GM19351 (cell line): ENCODE measurements at regions not wholly inside any gene's neighbourhood (a gene's known extent, or its start where the extent isn't known, plus 50 kb on each side); places are given as distances from the start of the nearest gene placed in this dataset.
"Not testable (repeated sequence)": the region's sequence is repeated elsewhere in the genome, so short reads cannot be mapped to it uniquely, and the experiment has no call there.

Source experiments
- ATAC-seq: cut with Tn5 transposase; IDR thresholded peaks from one replicate; pipeline ENCODE4 v1.9.1; 2021; ENCODE audit warnings: mild to moderate bottlenecking, moderate library complexity; ENCODE audit not compliant: unreplicated experiment

DNA sequence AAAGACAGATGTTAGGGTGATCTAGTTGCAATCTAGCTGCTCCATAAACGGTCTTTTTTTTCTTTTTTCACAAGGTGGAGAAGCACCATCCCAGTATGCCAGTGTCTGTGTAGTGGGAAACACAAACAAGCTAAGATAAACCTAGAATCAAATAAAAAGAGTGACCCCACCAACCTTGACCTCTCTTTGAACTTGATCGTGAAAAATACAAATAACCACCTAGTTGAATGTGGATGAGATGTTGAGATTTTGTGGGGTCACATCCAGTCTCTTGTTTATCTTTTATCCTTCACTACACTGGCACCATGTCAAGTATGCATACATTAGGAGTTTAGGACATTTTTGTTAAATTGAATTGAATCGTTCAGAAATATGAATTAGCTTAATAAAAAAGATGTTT, 194.6 kb upstream of the EYA4 start:
- ATAC-seq: no peak

DNA sequence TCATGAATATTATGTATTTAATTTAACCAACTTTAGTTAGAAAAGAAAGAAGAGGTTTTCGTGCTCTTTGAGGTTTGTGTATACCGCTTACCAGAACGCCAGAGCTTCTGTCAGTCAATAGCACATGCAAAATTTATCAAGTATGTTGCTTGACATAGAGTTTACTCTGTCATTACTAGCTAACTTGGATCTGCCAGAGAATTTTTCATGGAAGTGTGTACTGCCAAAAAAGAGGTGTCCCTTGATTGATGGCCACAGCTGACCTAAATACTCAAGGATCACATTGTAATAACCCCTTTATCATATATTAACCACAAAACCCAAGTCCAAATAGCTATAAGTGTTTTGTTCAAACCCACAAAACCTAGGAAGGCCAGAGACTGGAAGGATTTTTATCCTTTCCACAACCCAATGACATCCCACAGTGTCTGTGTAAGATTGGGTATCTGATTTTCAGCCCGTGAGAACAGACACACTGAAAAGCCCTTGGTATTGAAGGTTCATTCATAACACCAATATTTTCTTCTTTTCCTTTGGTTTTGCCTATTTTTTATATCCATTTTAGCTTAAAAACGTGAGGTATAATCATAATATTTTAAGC, 194.0 kb upstream of the EYA4 start:
- ATAC-seq: no peak

- no peak for ATAC-seq
Measured at GRCh38 chr6:133047706-133048105, 193.5 kb upstream of the EYA4 start.

GRCh38 chr6:133051240-133051639, 189.9 kb upstream of the EYA4 start:
- no peak for ATAC-seq

DNA sequence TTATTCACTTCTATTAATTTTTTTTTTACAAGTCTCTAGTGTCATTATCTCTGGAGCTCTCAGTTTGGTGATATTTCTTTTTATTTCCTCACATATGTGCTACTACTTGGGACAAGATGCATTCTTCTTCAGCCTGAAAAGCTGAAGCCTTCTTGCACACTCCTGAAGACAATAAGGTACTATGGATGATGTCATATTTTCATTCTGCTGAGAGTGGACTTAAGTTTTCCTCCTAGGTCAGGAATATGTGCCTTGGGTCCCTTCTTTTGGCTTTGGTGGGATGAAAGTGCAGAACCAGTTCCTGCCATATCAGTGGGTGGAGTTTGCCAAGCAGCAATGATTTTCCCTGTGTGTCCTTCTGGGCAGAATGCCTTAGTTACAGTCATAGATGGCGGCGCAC, 188.7 kb upstream of the EYA4 start:
- ATAC-seq: no peak

GRCh38 chr6:133055441-133055966, 185.7 kb upstream of the EYA4 start:
- no peak for ATAC-seq

DNA sequence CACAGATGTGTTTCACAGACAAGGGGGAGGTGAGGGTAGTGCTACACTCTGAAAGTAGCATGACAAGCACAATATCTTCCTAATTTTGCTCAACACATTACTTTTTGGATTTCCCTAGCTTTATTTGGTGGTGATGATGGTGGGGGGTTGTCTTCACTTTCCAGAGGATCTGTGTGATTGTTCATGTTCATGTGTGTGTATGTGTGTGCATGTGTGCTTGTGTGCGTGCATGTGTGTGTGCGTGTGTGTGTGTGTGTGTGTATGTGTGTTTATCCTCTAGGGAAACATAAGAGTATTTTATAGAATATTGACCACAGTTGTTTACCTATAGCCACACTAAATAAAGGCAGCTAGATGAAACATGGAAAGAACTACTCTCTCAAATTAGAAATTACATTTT, 183.8 kb upstream of the EYA4 start:
- no peak for ATAC-seq

DNA sequence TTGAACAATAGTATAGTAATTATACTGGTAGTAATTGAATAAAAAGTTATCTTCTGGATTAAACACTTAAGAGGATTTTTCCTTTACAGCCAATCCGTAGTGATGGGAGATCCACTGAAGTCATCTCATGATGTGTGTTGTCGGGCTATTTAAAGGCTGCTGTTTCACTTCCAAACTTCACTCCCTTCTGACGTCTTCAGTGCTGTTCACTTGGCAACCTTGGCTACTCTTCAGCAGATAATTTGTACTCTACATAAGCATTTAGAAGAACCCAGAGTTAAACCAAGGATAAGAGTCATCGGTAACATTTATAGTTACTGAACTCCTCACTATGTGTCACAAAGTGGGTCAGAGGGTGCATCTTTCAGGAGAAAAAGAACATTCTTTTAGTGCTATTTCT, 179.1 kb upstream of the EYA4 start:
- ATAC-seq: no peak

DNA sequence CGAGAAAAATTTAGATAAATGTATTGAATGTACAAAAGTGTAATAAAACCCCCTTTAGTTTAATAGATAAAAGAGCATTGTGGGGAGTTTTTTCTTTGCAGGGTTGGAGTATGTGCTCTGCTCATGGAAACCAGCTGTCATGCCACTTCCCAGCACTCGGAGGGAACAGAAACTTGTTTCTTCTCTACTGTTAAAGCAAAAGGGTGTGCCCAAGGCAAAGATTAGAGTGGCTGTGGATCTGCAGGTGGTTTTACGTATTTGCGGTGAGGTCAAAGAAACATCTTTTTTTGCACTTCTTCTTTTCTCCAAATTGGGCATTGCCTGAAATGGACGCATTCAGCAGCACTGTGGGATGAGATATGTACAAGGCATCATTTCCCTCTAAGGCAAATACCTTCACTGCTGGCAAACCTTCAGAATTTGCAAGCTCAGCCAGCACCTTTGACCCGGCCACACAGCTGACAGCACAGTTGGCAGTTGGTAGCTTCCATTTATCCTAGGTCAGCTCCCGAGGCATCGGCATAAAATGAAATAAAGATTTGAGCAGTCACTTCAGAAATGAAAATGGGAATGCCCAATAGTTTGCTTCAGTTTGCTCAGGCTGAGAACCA, 178.4 kb upstream of the EYA4 start:
- no peak for ATAC-seq

- no peak for ATAC-seq
Measured at GRCh38 chr6:133067960-133068359, 173.2 kb upstream of the EYA4 start.

GRCh38 chr6:133070410-133071043, 170.6 kb upstream of the EYA4 start:
- no peak for ATAC-seq

GRCh38 chr6:133079901-133080300, 161.3 kb upstream of the EYA4 start:
- no peak for ATAC-seq

DNA sequence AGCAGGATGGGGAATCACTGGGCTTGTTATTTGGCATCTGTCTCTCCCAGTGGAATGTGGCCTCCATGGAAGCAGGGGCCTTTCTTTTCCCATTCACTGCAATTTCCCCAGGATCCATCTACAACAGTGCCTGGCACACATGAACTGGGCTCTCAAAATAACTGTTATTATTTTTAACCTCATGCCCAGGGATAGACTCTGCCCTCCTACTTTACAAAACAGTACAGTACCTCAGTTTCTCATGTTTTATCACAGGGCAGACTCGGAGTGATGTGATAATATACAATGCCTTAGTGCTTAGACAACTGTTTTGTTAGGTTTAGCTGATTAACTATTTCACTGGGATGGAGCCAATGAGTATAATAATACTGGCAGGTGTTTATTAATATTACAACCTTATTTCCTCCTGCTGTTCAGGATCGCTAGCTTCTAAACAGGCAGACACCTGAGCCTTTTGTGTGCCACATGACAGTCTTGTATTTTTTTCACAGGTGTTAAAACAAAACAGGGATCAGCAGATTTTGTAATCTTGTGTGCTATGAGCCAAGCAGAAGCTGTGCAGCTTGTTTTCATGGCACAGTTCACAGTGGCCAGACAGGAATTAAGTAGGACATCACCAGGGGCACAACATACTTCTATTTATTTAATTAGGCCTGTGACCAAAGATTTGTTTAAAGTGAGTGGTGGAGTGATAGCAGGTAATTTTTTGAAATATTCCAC, 157.7 kb upstream of the EYA4 start:
- no peak for ATAC-seq

DNA sequence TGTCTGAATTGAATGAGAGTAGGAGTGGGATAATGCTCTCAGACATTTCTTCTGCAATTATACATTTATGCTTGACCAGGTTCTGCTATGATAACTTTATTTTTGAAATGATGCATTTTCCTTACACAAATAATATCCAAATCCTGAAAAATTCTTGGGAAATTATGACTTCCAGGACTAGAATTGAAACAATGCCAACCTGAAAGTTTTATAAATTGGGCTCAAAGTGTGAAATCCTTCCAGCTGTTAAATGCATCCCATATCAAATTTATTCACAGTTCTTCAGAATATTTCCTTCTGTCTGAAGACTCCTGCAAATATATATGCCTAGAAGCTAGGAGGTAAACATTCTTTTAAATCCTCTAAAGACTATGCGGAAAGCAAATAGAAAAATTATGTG, 155.7 kb upstream of the EYA4 start:
- no peak for ATAC-seq

GRCh38 chr6:133085896-133086295, 155.3 kb upstream of the EYA4 start:
- ATAC-seq: no peak

DNA sequence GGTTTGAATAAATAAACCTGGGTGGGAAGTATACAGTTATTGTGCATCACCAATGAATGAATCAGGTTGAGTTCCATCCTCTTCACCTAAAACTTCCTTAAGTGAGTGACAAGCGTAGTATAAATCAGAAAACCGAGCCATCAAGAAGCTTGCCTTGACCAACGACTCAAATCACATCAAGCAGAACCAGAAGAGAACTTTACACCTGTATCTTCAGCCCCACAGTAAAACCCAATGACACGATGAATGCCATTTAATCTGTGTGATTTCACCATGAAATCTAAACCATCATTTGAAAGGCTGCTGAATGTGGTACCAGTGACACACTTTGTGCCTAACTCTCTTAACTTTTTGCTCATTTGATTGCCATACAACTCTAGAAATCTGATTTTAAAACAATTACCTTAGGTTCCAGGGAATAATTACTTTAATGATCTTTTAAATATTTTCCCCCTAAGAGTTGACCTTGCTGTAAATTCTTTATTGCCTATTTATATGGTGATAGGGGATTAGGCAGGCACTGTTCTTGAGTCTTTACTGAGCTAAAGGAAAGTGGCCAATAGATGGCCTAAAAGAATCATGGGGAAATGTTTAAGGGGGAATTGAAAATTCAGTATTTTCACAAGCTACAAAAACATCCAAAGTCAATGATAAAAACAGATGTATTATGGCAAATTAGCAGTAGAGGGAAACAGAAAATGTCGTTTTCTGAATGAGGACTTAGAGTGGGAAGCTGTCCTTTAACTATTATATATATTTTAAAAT, 152.0 kb upstream of the EYA4 start:
- ATAC-seq: no peak

DNA sequence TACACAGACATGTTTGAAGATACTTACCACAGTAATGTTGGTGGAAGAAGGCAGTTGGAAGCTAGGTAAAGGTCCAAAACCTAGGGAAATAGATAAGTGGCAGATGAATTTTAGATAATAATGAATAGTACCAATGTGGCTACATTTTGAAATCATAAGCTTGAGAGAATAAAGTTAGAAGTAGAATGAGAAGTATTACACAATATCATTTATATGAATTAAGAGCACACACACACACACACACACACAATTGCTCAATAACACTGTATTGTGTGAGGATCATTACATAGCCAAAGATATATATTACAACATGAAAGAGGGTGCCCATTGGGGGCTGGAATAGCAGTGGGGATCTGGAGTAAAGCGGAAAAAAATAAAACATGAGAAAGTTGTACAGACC, 149.0 kb upstream of the EYA4 start:
- ATAC-seq: no peak

DNA sequence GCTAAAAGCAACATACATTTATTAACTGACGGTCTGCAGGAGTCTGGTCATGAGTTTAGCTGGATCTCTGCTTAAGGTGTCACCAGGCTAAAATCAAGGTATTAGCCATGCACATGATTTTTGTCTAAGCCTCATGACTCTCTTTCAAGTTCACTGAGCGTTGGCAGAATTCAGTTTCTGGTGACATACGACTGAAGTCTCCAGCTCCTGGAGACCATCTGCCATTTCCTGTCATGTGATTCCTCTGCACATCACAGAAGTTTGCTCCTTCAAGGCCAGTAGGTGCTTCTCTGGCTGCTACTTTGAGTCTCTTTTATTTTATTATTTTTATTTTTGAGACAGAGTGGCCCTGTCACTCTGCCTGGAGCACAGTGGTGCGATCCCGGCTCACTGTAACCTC, 148.4 kb upstream of the EYA4 start:
- ATAC-seq: no peak

GRCh38 chr6:133093211-133093610, 147.9 kb upstream of the EYA4 start:
- ATAC-seq: not testable (repeated sequence)

GRCh38 chr6:133093956-133094355, 147.2 kb upstream of the EYA4 start:
- ATAC-seq: no peak

- no peak for ATAC-seq
Measured at GRCh38 chr6:133097208-133097607, 143.9 kb upstream of the EYA4 start.
